HG03442 (cell line): ENCODE measurements at regions not wholly inside any gene's neighbourhood (a gene's known extent, or its start where the extent isn't known, plus 50 kb on each side); places are given as distances from the start of the nearest gene placed in this dataset.
"Not testable (repeated sequence)": the region's sequence is repeated elsewhere in the genome, so short reads cannot be mapped to it uniquely, and the experiment has no call there.

Source experiments
- ATAC-seq: cut with Tn5 transposase; IDR thresholded peaks from one replicate; pipeline ENCODE4 v1.9.1; 2021; ENCODE audit warnings: mild to moderate bottlenecking, moderate library complexity; ENCODE audit not compliant: unreplicated experiment

GRCh38 chr6:167707686-167708500 is 118.8 kb upstream of the AFDN start:
- ATAC-seq: no peak

- ATAC-seq: no peak
Observed at GRCh38 chr6:167708501-167709094, 118.1 kb upstream of the AFDN start.

DNA sequence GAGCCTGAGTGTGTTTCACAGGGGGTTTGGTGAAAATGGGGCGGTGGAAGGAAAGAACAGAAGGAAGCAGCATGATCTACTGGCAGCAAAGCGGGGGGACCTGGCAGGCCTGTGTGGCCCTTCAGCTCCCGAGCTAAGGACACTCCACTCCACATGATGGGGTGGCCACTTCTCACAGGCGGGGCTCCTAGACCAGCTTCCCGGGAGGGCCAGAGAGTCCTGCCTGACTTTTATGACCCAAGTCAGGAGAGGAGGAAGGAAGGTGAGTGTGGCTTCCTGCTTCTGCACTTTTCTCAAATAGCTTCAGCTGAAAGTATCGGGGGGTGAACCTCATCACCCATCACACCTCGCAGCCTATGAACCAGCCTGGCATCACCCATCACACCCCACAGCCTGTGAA is 117.5 kb upstream of the AFDN start:
- ATAC-seq: no peak

DNA sequence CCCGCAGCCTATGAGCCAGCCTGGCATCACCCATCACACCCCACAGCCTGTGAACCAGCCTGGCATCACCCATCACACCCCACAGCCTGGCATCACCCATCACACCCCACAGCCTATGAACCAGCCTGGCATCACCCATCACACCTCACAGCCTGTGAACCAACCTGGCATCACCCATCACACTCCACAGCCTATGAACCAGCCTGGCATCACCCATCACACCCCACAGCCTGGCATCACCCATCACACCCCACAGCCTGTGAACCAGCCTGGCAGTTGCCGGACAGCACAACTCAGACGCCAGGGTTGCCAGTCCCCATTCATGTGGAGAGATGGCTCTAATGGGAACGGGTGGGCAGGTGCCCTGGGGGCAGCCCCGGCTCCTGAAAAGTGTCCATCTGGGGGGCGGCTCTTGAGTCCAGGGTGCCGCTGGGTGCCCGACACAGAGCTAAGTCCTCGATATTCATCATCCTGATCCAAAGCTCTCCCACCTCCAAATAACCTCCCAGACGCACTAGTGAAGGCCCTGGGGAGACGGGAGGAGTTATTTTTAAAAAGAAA is 116.9 kb upstream of the AFDN start:
- ATAC-seq: not testable (repeated sequence)

DNA sequence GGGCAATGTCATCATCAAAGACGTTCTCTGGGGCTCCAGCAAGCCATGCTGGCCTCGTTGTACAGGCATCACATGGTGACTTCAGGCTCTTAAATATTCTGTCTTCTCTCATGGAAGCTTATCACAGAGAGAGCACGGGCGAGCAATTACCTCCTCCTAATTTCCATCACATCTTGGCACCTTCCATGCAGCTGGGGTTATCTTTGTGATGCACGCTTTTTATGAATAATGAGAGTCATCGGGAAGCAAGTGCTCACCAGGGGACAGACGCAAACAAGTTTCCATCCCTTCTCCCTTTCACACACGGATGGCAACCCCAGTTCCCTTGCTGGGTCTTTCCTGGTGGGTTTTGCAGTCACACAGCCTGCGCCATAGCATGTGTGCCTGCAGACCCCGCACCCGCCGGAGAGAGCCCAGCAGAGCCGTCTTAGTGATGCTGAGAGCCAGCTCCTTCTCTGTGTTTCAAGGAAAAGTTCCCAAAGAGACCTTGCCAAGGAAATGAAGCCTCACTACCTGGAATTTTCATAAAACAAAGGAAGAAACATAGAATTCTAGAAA is 116.3 kb upstream of the AFDN start:
- ATAC-seq: no peak

DNA sequence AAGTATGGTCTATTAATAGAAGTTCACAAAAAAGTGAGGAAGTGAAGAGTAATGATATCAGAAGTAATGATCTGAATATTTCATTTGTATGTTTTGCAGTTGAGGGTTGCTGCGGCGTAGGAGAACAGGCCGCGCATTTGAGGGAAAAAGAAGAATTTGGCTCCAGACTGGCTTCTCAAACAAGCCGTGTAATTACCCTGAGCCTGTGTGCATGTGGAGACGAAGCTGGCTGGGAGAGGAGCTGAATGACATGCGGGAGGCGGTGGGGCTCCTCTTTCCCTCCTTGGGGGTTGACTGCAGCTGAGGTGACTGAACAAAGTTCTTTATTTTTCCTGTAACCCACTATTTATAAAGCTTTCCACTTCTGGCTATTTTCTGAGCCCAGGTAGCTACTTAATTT is 115.5 kb upstream of the AFDN start:
- ATAC-seq: no peak

DNA sequence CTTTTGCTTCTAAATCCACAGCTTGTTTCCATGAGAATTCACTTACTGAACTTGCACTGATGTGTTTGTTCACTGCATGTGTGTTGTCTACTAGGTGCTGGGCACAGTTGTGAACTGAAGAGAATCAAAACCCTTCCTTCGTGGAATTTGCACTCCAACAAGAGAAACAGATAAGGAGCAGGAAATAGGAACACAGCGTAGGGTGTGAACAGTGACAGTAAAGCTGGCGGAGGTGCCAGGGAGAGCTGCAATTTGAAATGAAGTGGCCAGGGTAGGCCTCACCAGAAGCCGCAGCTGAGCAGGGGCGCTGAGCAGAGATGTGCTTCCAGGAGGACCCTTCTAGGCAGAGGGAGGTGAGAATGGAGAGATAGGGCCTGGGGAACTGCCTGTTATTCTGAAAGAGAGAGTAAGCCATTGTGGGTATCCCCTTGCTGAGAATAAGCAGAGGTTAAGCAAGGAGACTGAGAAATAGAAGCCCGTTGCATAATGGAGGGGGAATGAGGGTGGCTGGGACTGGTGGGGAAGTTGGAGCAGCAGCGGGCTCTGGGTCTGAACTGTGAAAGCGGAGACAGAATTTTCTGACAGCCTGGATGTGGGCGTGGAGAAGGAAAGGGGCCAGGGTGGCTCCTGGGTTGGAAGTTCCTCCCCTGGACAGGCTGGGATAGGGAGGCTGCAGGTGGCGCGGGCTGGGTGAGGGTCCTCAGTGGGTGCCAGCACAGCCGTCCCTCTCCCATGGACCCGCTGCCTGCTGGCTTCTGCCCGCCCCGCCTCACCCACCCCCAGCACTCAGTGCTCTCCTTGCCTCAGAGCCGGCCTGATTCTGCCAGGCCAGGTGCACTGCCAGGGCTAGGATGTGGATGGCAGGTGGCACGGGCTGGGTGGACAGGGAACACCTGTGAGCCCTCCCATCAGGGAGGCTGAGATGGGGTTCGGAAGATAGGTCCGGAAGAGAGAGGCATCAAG is 114.7 kb upstream of the AFDN start:
- ATAC-seq: no peak

- no peak for ATAC-seq
Observed at GRCh38 chr6:167712731-167713475, 113.8 kb upstream of the AFDN start.

GRCh38 chr6:167714152-167714551 is 112.6 kb upstream of the AFDN start:
- ATAC-seq: no peak

- ATAC-seq: no peak
Observed at GRCh38 chr6:167717455-167717854, 109.3 kb upstream of the AFDN start.

DNA sequence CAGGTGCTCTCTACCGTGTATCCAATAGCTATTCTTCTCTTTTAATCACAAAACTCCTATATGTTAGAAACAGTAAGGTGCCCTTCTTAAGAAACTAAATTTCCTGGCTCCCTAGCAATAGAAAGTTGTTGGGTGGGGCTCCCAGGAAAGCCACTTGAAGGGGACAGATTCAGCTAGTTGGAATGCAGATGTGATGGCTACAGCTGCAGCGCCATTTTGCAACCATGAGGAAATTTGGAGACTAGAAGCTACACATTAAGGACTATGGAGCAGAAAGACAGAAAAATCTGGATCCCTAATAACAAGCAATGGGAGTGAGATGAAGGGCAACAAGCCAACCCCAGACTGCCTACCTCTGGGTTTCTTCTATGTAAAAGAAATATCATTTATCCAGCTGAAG is 108.8 kb upstream of the AFDN start:
- ATAC-seq: no peak

GRCh38 chr6:167719920-167720319 is 106.8 kb upstream of the AFDN start:
- ATAC-seq: no peak

- ATAC-seq: no peak
Observed at GRCh38 chr6:167720456-167721285, 106.0 kb upstream of the AFDN start.

GRCh38 chr6:167721291-167721690 is 105.4 kb upstream of the AFDN start:
- no peak for ATAC-seq

DNA sequence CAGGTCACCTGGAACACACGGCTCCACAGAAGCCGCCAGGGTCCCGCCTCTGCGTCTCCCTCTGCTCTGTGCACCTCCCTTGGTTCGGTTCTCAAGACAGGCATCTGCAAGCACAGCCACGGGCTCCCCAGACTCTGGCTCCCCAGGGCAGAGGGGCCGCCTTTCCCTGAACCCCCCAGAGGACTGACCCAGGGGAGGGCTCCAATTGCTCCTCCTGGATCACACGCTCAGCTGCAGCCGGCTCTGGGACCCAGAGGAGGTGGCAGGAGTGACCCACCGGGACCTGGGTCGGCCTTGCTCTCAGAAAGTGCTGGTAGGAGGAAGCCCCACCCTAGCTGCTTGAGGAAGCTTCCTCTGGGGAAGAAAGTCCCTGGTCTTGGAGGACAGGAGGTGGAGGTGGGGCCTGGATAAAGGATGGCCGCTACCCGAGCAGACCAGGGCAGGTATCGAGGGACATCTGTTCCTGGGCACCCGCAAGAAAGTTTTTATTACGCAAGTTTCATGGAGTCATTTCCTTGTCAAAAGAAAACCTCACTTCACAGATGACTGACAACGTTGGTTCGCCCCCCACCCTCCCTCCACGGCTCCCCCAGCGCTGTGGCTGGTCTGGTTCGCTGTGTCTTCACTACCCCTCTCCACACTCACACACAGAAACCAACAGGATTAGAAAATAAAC is 103.9 kb upstream of the AFDN start:
- ATAC-seq: no peak

DNA sequence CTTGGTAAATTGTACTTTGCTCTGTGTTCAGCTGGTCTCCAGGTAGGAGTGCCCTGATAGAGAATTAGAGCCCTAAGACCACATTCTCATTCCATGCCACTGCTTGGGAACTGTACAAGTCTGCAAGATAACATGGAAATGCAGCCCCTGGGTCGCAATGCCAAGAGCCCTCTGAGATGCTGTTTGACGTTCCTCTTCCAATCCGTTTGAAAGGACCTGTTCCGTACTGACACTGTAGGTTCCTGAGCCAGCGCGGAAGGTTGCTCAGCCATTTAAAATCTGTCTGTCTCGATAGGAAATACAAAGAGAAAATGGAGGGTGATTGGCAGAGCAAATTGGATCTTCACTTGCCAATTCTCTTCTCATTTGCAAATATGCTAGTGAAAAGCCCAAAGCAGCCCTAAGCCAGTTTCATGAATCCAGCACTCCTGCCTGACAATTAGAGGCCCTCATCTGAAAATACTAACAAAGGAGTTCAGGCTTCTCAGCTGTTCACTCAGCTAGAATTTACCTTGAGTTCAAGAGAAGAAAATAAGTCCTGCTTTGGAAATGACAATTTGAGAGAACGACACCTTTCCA is 100.6 kb upstream of the AFDN start:
- ATAC-seq: no peak

- ATAC-seq: no peak
Observed at GRCh38 chr6:167730441-167730840, 96.3 kb upstream of the AFDN start.

DNA sequence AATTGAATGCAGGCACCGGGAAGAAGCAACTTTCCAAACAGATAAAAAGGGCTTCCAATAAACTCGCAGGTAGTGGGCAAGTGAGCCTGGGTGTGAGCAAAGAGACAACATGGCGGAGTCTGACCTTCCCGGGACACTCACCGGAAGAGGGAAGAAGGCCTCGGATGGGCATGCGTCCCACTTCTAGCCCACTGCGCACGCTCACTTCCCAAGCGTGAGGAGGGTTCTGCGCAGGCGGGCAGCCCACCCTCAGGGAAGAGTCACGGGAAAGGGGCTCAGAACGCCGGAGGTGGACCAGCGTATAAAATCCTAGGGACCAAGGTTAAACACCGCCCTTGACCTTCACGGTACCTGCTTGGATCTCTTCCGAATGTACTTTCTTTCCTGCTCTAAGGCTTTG is 95.5 kb upstream of the AFDN start:
- ATAC-seq: no peak
